ENCODE measurements at regions not wholly inside any gene's neighbourhood (a gene's known extent, or its start where the extent isn't known, plus 50 kb on each side); places are given as distances from the start of the nearest gene placed in this dataset.

DNA sequence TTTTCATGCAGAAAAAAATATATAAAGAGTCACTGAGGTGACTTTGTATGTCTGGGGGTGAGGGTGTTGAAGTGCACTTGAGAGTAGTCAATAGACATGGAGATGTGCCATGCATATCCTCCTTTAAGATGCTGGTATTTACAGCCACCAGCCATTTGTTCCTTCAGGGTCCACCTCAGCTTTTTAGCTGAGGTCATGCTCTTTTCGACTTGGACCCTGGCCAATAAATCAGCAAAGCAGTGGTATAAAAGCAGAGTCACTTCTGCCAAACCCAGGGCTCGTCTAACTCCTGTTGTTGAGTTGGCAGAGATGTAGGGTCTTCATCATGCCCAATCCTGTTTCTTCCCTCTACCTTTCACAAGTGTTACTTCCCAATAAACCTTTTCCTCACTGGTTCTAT, 75.1 kb upstream of the OSTN start:
- Histone ChIP-seq H3K27me3 (no peaks in the 10 kb centered on the region), H3K4me1 (no peaks in the 10 kb centered on the region), H3K36me3 (replicated peaks in 1 of 2; ENCODE audit: insufficient read depth in 1 of 2, low read depth in 2 of 2) (no peaks in the 10 kb centered on the region), H3K9me3 (no peaks in the 10 kb centered on the region), H3K4me3 (no peak overlapping the region), H3K27ac (no peak overlapping the region)
- intact Hi-C loops (cut with DNase I): no loop called here
- DNase-seq (no peak), ATAC-seq (no peak)
- no peak for TF ChIP-seq POLR2A (IDR thresholded peaks at IDR 0.05)
- TF ChIP-seq, protein P1, sequence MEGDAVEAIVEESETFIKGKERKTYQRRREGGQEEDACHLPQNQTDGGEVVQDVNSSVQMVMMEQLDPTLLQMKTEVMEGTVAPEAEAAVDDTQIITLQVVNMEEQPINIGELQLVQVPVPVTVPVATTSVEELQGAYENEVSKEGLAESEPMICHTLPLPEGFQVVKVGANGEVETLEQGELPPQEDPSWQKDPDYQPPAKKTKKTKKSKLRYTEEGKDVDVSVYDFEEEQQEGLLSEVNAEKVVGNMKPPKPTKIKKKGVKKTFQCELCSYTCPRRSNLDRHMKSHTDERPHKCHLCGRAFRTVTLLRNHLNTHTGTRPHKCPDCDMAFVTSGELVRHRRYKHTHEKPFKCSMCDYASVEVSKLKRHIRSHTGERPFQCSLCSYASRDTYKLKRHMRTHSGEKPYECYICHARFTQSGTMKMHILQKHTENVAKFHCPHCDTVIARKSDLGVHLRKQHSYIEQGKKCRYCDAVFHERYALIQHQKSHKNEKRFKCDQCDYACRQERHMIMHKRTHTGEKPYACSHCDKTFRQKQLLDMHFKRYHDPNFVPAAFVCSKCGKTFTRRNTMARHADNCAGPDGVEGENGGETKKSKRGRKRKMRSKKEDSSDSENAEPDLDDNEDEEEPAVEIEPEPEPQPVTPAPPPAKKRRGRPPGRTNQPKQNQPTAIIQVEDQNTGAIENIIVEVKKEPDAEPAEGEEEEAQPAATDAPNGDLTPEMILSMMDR (IDR thresholded peaks at IDR 0.05): no peak
- whole genome bisulfite sequencing, 2 donors: 26 to 34% methylated on average over 2 of the region's 2 CpGs

DNA sequence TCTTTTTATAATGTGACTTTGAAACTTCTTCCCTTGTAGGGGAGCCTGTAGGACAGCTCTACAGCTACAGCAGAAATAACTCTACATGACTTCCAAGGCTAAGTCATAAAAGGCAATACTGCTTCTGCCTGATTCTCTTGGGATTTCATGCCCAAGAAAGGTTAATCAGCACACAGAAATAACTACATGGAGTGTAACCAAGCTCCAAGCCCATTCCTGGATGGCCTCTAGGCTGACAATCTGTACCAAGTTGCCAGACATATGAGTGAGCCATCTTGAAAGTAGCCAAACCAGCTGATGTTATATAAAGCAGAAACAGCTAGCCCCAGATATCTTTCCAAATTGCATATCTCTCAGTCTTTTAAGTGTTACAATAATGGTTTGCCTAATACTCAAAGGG, 75.8 kb upstream of the OSTN start:
- Histone ChIP-seq H3K4me1 (no peaks in the 10 kb centered on the region), H3K9me3 (no peaks in the 10 kb centered on the region), H3K27me3 (no peaks in the 10 kb centered on the region), H3K4me3 (no peak overlapping the region), H3K27ac (no peak overlapping the region), H3K36me3 (replicated peaks in 1 of 2; ENCODE audit: insufficient read depth in 1 of 2, low read depth in 2 of 2) (no peaks in the 10 kb centered on the region)
- intact Hi-C loops (cut with DNase I): no loop called here
- TF ChIP-seq, protein P1 (IDR thresholded peaks at IDR 0.05): no peak
- TF ChIP-seq POLR2A (IDR thresholded peaks at IDR 0.05): no peak
- no peak for DNase-seq
- ATAC-seq: no peak

DNA sequence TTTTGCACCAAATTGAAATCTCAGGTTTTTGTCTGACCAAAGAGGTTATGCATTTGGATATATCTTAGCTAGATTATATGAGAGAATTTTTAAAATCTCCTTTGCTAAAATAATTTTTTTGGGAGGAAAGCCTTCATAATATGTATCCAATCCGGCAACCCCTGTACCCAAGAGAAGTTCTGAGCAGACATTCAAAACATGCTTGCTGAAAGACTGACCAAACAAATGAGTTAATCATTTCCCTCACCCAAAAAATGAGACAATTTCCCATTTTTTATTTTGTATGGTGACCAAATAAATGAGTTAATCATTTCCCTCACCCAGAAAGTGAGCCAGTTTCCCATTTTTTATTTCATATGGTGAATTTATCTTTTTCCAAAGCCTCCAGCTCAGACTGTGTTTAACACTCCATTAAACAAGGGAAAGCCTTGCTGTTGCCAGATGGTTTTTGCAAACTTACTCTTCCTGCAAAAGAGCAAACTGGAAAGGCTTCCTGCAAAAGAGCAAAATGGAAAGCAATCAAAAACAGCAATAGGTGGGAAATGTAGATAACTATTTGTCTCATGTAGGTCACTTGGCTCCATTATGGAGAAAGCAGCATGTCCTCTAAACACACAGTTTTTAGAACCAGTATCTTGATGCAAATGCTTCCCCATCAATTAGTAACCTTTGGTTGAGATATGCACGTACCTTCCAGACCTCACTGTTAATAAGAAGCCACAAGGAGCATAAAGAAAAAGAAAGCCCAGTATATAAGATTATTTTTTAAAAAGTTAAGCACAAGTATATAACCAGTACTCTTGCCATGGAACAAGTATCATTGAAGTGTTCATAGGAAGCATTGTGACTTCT, 78.4 kb upstream of the OSTN start:
- WGBS, 2 donors: 14 to 21% methylated on average over 2 of the region's 2 CpGs
- DNase-seq (no peak), ATAC-seq (no peak)
- H3K9me3 ChIP-seq: no peaks in the 10 kb centered on the region
- no peaks in the 10 kb centered on the region for H3K36me3 ChIP-seq (replicated peaks in 1 of 2; ENCODE audit: insufficient read depth in 1 of 2, low read depth in 2 of 2)
- TF ChIP-seq POLR2A (IDR thresholded peaks at IDR 0.05): no peak
- TF ChIP-seq, protein P1 (IDR thresholded peaks at IDR 0.05): no peak
- H3K4me1 ChIP-seq: no peaks in the 10 kb centered on the region
- H3K4me3 ChIP-seq: no peak overlapping the region
- no peak overlapping the region for H3K27ac ChIP-seq
- H3K27me3 ChIP-seq: no peaks in the 10 kb centered on the region
- intact Hi-C loops (cut with DNase I): no loop called here

DNA sequence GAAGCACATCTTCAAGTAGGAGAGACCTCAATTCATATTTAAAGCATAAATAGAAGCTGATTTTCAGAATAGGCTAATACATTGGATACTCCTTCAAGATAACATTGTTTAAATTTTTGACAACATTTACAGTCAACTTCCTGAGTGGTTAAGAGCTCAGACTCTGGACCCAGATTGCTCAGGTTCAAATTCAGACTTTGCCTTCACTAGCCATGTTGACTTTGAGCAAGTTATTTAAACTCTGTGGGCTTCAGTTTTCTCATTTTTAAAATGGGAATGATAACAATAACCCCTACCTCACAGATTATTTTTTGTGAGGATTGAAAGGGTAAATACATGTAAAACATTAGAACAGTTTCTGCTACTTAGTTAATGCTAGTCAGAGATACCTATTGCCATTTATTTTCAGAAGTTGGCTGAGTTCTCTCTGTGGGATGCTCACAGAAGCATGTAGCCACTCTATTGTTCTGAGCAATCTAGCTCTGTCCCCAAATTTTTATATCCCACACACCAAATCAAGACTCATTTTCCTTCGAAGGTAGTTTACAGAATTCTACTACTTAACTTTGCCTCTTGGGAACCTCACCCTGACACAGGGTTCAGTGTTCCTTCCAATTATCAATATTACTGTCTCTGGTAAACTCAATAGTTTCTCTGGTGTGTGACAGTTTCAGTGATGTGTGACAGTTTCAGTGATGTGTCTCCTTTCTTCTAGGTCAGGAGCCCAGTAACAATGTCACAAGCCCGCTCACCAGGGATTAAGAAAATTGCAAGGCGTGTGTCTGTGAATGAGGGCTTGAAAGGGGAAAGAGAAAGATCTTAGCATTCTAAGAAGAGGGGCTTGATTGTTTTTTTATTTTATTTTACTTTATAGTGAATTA, 79.4 kb upstream of the OSTN start:
- ATAC-seq (no peak), DNase-seq (no peak)
- TF ChIP-seq, protein P1 (IDR thresholded peaks at IDR 0.05): no peak
- TF ChIP-seq POLR2A (IDR thresholded peaks at IDR 0.05): no peak
- no peaks in the 10 kb centered on the region for H3K4me1 ChIP-seq
- WGBS, 2 donors: 51 to 58% methylated on average over 3 of the region's 3 CpGs
- no peak overlapping the region for H3K27ac ChIP-seq
- H3K27me3 ChIP-seq: no peaks in the 10 kb centered on the region
- intact Hi-C loops (cut with DNase I): no loop called here
- no peak overlapping the region for H3K4me3 ChIP-seq
- no peaks in the 10 kb centered on the region for H3K9me3 ChIP-seq
- H3K36me3 ChIP-seq (replicated peaks in 1 of 2; ENCODE audit: insufficient read depth in 1 of 2, low read depth in 2 of 2): no peaks in the 10 kb centered on the region
